H9 (cell line): ENCODE measurements at regions not wholly inside any gene's neighbourhood (a gene's known extent, or its start where the extent isn't known, plus 50 kb on each side); places are given as distances from the start of the nearest gene placed in this dataset.

Source experiments
- DNase-seq: peaks from one replicate; pipeline ENCODE4 v3.0.0-alpha.2; 2017
- H2AFZ ChIP-seq: one replicate; pipeline ENCODE4 v1.6.1; 2013; ENCODE audit warnings: mild to moderate bottlenecking, low read length, control low read depth, moderate library complexity
- H2AK5ac ChIP-seq: 2 replicates; pipeline ENCODE4 v1.6.1; 2013; ENCODE audit warnings: low read length, control low read depth, mixed read lengths; ENCODE audit not compliant: insufficient read length
- H2BK120ac ChIP-seq: one replicate; pipeline ENCODE4 v1.6.1; 2013; ENCODE audit warnings: low read depth, mild to moderate bottlenecking, low read length, control low read depth, inconsistent platforms; ENCODE audit not compliant: poor library complexity, severe bottlenecking
- H2BK12ac ChIP-seq: 2 replicates; pipeline ENCODE4 v1.6.1; 2013; ENCODE audit warnings: low read length, control low read depth, mixed read lengths, low read depth; ENCODE audit not compliant: insufficient read length
- H2BK15ac ChIP-seq: 2 replicates; pipeline ENCODE4 v1.6.1; 2013; ENCODE audit warnings: low read depth, low read length, control low read depth
- H2BK20ac ChIP-seq: one replicate; pipeline ENCODE4 v1.6.1; 2013; ENCODE audit warnings: low read depth, mild to moderate bottlenecking, low read length, control low read depth, inconsistent platforms; ENCODE audit not compliant: poor library complexity, severe bottlenecking
- H2BK5ac ChIP-seq: 2 replicates; pipeline ENCODE4 v1.6.1; 2013; ENCODE audit warnings: low read length, control low read depth, mixed read lengths; ENCODE audit not compliant: insufficient read length
- H3K14ac ChIP-seq: 2 replicates; pipeline ENCODE4 v1.6.1; 2013; ENCODE audit warnings: low read length, control low read depth; ENCODE audit not compliant: insufficient read depth
- H3K18ac ChIP-seq: 2 replicates; pipeline ENCODE4 v1.6.1; 2013; ENCODE audit warnings: low read depth, mild to moderate bottlenecking, mixed read lengths, low read length, control low read depth; ENCODE audit not compliant: insufficient read length
- H3K23ac ChIP-seq: 2 replicates; pipeline ENCODE4 v1.6.1; 2013; ENCODE audit warnings: low read length, control low read depth, mixed read lengths, low read depth; ENCODE audit not compliant: insufficient read length
- H3K23me2 ChIP-seq: 2 replicates; pipeline ENCODE4 v1.6.1; 2013; ENCODE audit warnings: low read depth, mild to moderate bottlenecking, mixed read lengths, low read length, control low read depth; ENCODE audit not compliant: insufficient read length, poor library complexity, severe bottlenecking
- H3K27ac ChIP-seq: 2 replicates; pipeline ENCODE4 v1.5.1; 2013; ENCODE audit warnings: low read length, control low read depth, mixed read lengths, low read depth; ENCODE audit not compliant: insufficient read length
- H3K27me3 ChIP-seq: 2 replicates; pipeline ENCODE4 v1.6.1; 2013; ENCODE audit warnings: low read length, control low read depth, inconsistent platforms; ENCODE audit not compliant: insufficient read depth
- H3K4ac ChIP-seq: 2 replicates; pipeline ENCODE4 v1.6.1; 2013; ENCODE audit warnings: low read depth, mild to moderate bottlenecking, control low read depth, inconsistent platforms, low read length, moderate library complexity
- H3K4me1 ChIP-seq: 2 replicates; pipeline ENCODE4 v1.6.1; 2013; ENCODE audit warnings: low read length, control low read depth, inconsistent platforms; ENCODE audit not compliant: insufficient read depth
- H3K4me2 ChIP-seq: 2 replicates; pipeline ENCODE4 v1.6.1; 2013; ENCODE audit warnings: low read length, control low read depth, mixed read lengths; ENCODE audit not compliant: insufficient read length, insufficient read depth
- H3K56ac ChIP-seq: 2 replicates; pipeline ENCODE4 v1.6.1; 2013; ENCODE audit warnings: low read depth, mild to moderate bottlenecking, mixed read lengths, low read length, control low read depth; ENCODE audit not compliant: insufficient read length
- H3K79me1 ChIP-seq: 2 replicates; pipeline ENCODE4 v1.6.1; 2013; ENCODE audit warnings: low read depth, mild to moderate bottlenecking, moderate library complexity, low read length, control low read depth, inconsistent platforms; ENCODE audit not compliant: insufficient read depth, poor library complexity, severe bottlenecking
- H3K79me2 ChIP-seq: 2 replicates; pipeline ENCODE4 v1.6.1; 2013; ENCODE audit warnings: low read length, control low read depth, inconsistent platforms; ENCODE audit not compliant: insufficient read depth
- H3K9ac ChIP-seq: 2 replicates; pipeline ENCODE4 v1.6.1; 2013; ENCODE audit warnings: low read length, control low read depth, mixed read lengths; ENCODE audit not compliant: insufficient read length; ENCODE audit errors: extremely low read depth
- H3K9me3 ChIP-seq: one replicate; pipeline ENCODE4 v1.6.1; 2013; ENCODE audit warnings: low read depth, low read length, inconsistent platforms; ENCODE audit not compliant: control insufficient read depth
- H3T11ph ChIP-seq: one replicate; pipeline ENCODE4 v1.6.1; 2013; ENCODE audit warnings: mild to moderate bottlenecking, low read length, control low read depth, inconsistent platforms
- H4K20me1 ChIP-seq: one replicate; pipeline ENCODE4 v1.6.1; 2013; ENCODE audit not compliant: control insufficient read depth, insufficient read length, insufficient read depth
- H4K5ac ChIP-seq: 2 replicates; pipeline ENCODE4 v1.6.1; 2013; ENCODE audit warnings: low read depth, mild to moderate bottlenecking, mixed read lengths, low read length, control low read depth; ENCODE audit not compliant: insufficient read length
- H4K8ac ChIP-seq: replicated peaks from 2 replicates; pipeline ENCODE4 v1.6.1; 2013; ENCODE audit warnings: low read length, control low read depth, mixed read lengths, low read depth; ENCODE audit not compliant: insufficient read length
- H4K91ac ChIP-seq: 2 replicates; pipeline ENCODE4 v1.6.1; 2013; ENCODE audit warnings: low read depth, mild to moderate bottlenecking, moderate library complexity, mixed read lengths, low read length, control low read depth; ENCODE audit not compliant: insufficient read length
- H3K27ac Mint-ChIP-seq, 3 experiments: 2 replicates in 2 of 3; 3 replicates in 1 of 3; pipeline ENCODE4 v1.8.0; 2020 to 2021; ENCODE audit warnings: mixed read lengths in 3 of 3, mild to moderate bottlenecking in 1 of 3, moderate library complexity in 1 of 3
- H3K27me3 Mint-ChIP-seq: 2 replicates; pipeline ENCODE4 v1.8.0; 2021; ENCODE audit warnings: low read depth, mild to moderate bottlenecking, moderate library complexity, mixed read lengths
- H3K36me3 Mint-ChIP-seq, 3 experiments: 2 replicates in 2 of 3; 3 replicates in 1 of 3; pipeline ENCODE4 v1.8.0; 2020 to 2021; ENCODE audit warnings: low read depth in 3 of 3, mixed read lengths in 3 of 3; ENCODE audit not compliant: insufficient read depth in 1 of 3
- H3K4me1 Mint-ChIP-seq, 2 experiments: 2 replicates each; pipeline ENCODE4 v1.8.0; 2020; ENCODE audit warnings: mixed read lengths in 2 of 2
- H3K4me3 Mint-ChIP-seq, 2 experiments: 2 replicates in 1 of 2; 3 replicates in 1 of 2; pipeline ENCODE4 v1.8.0; 2020 to 2021; ENCODE audit warnings: mild to moderate bottlenecking in 2 of 2, mixed read lengths in 2 of 2, moderate library complexity in 1 of 2
- H3K9me3 Mint-ChIP-seq, 2 experiments: 2 replicates in 1 of 2; 3 replicates in 1 of 2; pipeline ENCODE4 v1.8.0; 2020; ENCODE audit warnings: mild to moderate bottlenecking in 2 of 2, mixed read lengths in 2 of 2, moderate library complexity in 1 of 2
- CTCF ChIP-seq: fragments of 200-600 bp; sonication (generic); conservative IDR thresholded peaks from 3 replicates; pipeline ENCODE4 v1.8.0; 2021; ENCODE audit warnings: antibody characterized with exemption, mild to moderate bottlenecking
- WGBS: extraction: QIAGEN DNeasy Blood & Tissue Kit; methylation state at CpG from one replicate; pipeline ENCODE4 v1.1.7; 2013; ENCODE audit warnings: missing lambda C conversion rate, low lambda C conversion rate, mixed read lengths; ENCODE audit not compliant: insufficient read length; ENCODE audit errors: extremely low coverage; 5-methylcytosine and 5-hydroxymethylcytosine counted together

GRCh38 chr1:98025858-98026257 lies 105.0 kb upstream of the DPYD start:
- Mint-ChIP-seq H3K36me3 (no peaks in the 10 kb centered on the region), H3K27me3 (peaks cover 2% of the 10 kb centered on the region; the same call in 1 of the 2 replicates), H3K9me3 (no peaks in the 10 kb centered on the region), H3K4me1 (no peaks in the 10 kb centered on the region), H3K27ac (no peak overlapping the region), H3K4me3 (no peak overlapping the region)
- Histone ChIP-seq H2BK15ac (no peak overlapping the region), H3K23me2 (no peaks in the 10 kb centered on the region), H3K9ac (no peak overlapping the region), H3K4me1 (no peaks in the 10 kb centered on the region), H4K8ac (no peak overlapping the region), H3K56ac (no peak overlapping the region), H2AFZ (no peak overlapping the region), H4K5ac (no peak overlapping the region), H3K79me1 (no peaks in the 10 kb centered on the region), H2BK5ac (no peak overlapping the region), H3K14ac (no peak overlapping the region), H4K91ac (no peak overlapping the region), H2BK20ac (no peak overlapping the region), H3T11ph (no peak overlapping the region), H3K4ac (no peak overlapping the region), H3K4me2 (no peak overlapping the region), H3K27me3 (no peaks in the 10 kb centered on the region), H2BK12ac (no peak overlapping the region), H3K27ac (no peak overlapping the region), H3K23ac (no peak overlapping the region), H2AK5ac (no peak overlapping the region), H4K20me1 (no peaks in the 10 kb centered on the region), H3K9me3 (no peaks in the 10 kb centered on the region), H3K18ac (no peak overlapping the region), H3K79me2 (no peaks in the 10 kb centered on the region), H2BK120ac (no peak overlapping the region)
- no peak for TF ChIP-seq CTCF
- no CpG with 5 or more reads among the region's 3 CpGs for WGBS
- no peak for DNase-seq
